Activated T-cell treated with anti-CD3 and anti-CD28 coated beads, Interleukin-2, amount 50 U/mL, for 72 hours (primary cell): ENCODE measurements at regions not wholly inside any gene's neighbourhood (a gene's known extent, or its start where the extent isn't known, plus 50 kb on each side); places are given as distances from the start of the nearest gene placed in this dataset.
A peak's percentile ranks its signal among the peaks of the same experiment; 100 is the strongest.

Source experiments
- ATAC-seq, 2 donors: fragments of 150-1000 bp; cut with Tn5 transposase; replicated peaks in 1 of 2; 2 replicates each; pipeline ENCODE4 v1.10.0; 2021; ENCODE audit warnings: moderate library complexity in 2 of 2, mild to moderate bottlenecking in 1 of 2
- DNase-seq, 2 donors: peaks; one replicate each; pipeline ENCODE4 v3.0.0; 2021 to 2022; ENCODE audit warnings: mixed read lengths in 1 of 2
- H3K27ac Mint-ChIP-seq: one replicate; pipeline ENCODE4 v1.8.0; 2022; ENCODE audit warnings: mild to moderate bottlenecking, moderate library complexity, mixed read lengths
- H3K27me3 Mint-ChIP-seq: one replicate; pipeline ENCODE4 v1.8.0; 2022; ENCODE audit warnings: low read depth, mixed read lengths
- H3K36me3 Mint-ChIP-seq, 2 donors: one replicate each; pipeline ENCODE4 v1.8.0; 2022; ENCODE audit warnings: mixed read lengths in 2 of 2, mild to moderate bottlenecking in 1 of 2; ENCODE audit not compliant: insufficient read depth in 2 of 2
- H3K4me1 Mint-ChIP-seq: one replicate; pipeline ENCODE4 v1.8.0; 2022; ENCODE audit warnings: low read depth, mixed read lengths
- H3K4me3 Mint-ChIP-seq, 2 donors: one replicate each; pipeline ENCODE4 v1.8.0; 2022; ENCODE audit warnings: mild to moderate bottlenecking in 2 of 2, mixed read lengths in 2 of 2, moderate library complexity in 2 of 2
- H3K9me3 Mint-ChIP-seq, 2 donors: one replicate each; pipeline ENCODE4 v1.8.0; 2022; ENCODE audit warnings: mixed read lengths in 2 of 2

- Mint-ChIP-seq H3K9me3 (no peaks in the 10 kb centered on the region), H3K4me1 (no peaks in the 10 kb centered on the region), H3K27me3 (no peaks in the 10 kb centered on the region), H3K27ac (no peak overlapping the region), H3K4me3 (no peak overlapping the region), H3K36me3 (no peaks in the 10 kb centered on the region)
- DNase-seq (no peak), ATAC-seq (no peak)
These were observed 124.1 kb downstream of the RBM43 start for GRCh38 chr2:151137526-151137925.

GRCh38 chr2:151120011-151120410 is 141.7 kb downstream of the RBM43 start:
- no peak for DNase-seq
- Mint-ChIP-seq H3K27ac (no peak overlapping the region), H3K36me3 (no peaks in the 10 kb centered on the region), H3K4me3 (no peak overlapping the region), H3K4me1 (no peaks in the 10 kb centered on the region), H3K27me3 (peaks cover 4% of the 10 kb centered on the region), H3K9me3 (peaks cover 2 to 3% of the 10 kb centered on the region in 2 donors)
- ATAC-seq = no peak

GRCh38 chr2:151119374-151119773 is 142.3 kb downstream of the RBM43 start:
- Mint-ChIP-seq H3K4me3 (no peak overlapping the region), H3K9me3 (peaks cover 2 to 3% of the 10 kb centered on the region in 2 donors), H3K4me1 (no peaks in the 10 kb centered on the region), H3K27ac (no peak overlapping the region), H3K27me3 (peaks cover 5% of the 10 kb centered on the region), H3K36me3 (no peaks in the 10 kb centered on the region)
- no peak for DNase-seq
- ATAC-seq = no peak

GRCh38 chr2:151118269-151118668 is 143.4 kb downstream of the RBM43 start:
- no peak for ATAC-seq
- no peak overlapping the region for H3K4me3 Mint-ChIP-seq
- H3K9me3 Mint-ChIP-seq = peaks cover 2 to 3% of the 10 kb centered on the region in 2 donors
- peaks cover 5% of the 10 kb centered on the region for H3K27me3 Mint-ChIP-seq
- no peaks in the 10 kb centered on the region for H3K4me1 Mint-ChIP-seq
- H3K27ac Mint-ChIP-seq = no peak overlapping the region
- DNase-seq = no peak
- no peaks in the 10 kb centered on the region for H3K36me3 Mint-ChIP-seq

GRCh38 chr2:151114874-151115273 is 146.8 kb downstream of the RBM43 start:
- Mint-ChIP-seq H3K36me3 (no peaks in the 10 kb centered on the region), H3K4me1 (no peaks in the 10 kb centered on the region), H3K27me3 (peaks cover 12% of the 10 kb centered on the region), H3K27ac (no peak overlapping the region), H3K4me3 (no peak overlapping the region), H3K9me3 (peaks cover 2 to 8% of the 10 kb centered on the region in 2 donors)
- DNase-seq (no peak), ATAC-seq (no peak)

- no peak for DNase-seq
- H3K27me3 Mint-ChIP-seq = peaks cover 12% of the 10 kb centered on the region
- H3K4me1 Mint-ChIP-seq = no peaks in the 10 kb centered on the region
- H3K4me3 Mint-ChIP-seq = no peak overlapping the region
- no peaks in the 10 kb centered on the region for H3K36me3 Mint-ChIP-seq
- H3K9me3 Mint-ChIP-seq = peaks cover 2 to 7% of the 10 kb centered on the region in 2 donors
- no peak for ATAC-seq
- H3K27ac Mint-ChIP-seq = no peak overlapping the region
These were observed 148.3 kb downstream of the RBM43 start for GRCh38 chr2:151113318-151113717.

GRCh38 chr2:151111599-151112278 is 149.9 kb downstream of the RBM43 start:
- no peaks in the 10 kb centered on the region for H3K36me3 Mint-ChIP-seq
- peaks cover 0 to 6% of the 10 kb centered on the region in 2 donors for H3K9me3 Mint-ChIP-seq
- ATAC-seq (peak; percentile 52 to 76), DNase-seq (no peak)
- no peaks in the 10 kb centered on the region for H3K4me1 Mint-ChIP-seq
- no peak overlapping the region for H3K27ac Mint-ChIP-seq
- no peak overlapping the region for H3K4me3 Mint-ChIP-seq
- peaks cover 12% of the 10 kb centered on the region for H3K27me3 Mint-ChIP-seq

- peaks cover 7% of the 10 kb centered on the region for H3K27me3 Mint-ChIP-seq
- peaks cover 2 to 5% of the 10 kb centered on the region in 2 donors for H3K9me3 Mint-ChIP-seq
- no peak overlapping the region for H3K27ac Mint-ChIP-seq
- ATAC-seq (no peak), DNase-seq (no peak)
- H3K36me3 Mint-ChIP-seq = no peaks in the 10 kb centered on the region
- H3K4me1 Mint-ChIP-seq = no peaks in the 10 kb centered on the region
- no peak overlapping the region for H3K4me3 Mint-ChIP-seq
These were observed 154.7 kb downstream of the RBM43 start for GRCh38 chr2:151106805-151107506.

- Mint-ChIP-seq H3K27ac (no peak overlapping the region), H3K4me3 (no peak overlapping the region), H3K27me3 (no peaks in the 10 kb centered on the region), H3K4me1 (no peaks in the 10 kb centered on the region), H3K36me3 (no peaks in the 10 kb centered on the region), H3K9me3 (peaks cover 0 to 2% of the 10 kb centered on the region in 2 donors)
- ATAC-seq (no peak), DNase-seq (no peak)
These were observed 158.1 kb downstream of the RBM43 start for GRCh38 chr2:151103551-151103950.

GRCh38 chr2:151102226-151102625 is 159.4 kb downstream of the RBM43 start:
- no peak overlapping the region for H3K27ac Mint-ChIP-seq
- no peaks in the 10 kb centered on the region for H3K27me3 Mint-ChIP-seq
- H3K36me3 Mint-ChIP-seq = no peaks in the 10 kb centered on the region
- no peak overlapping the region for H3K4me3 Mint-ChIP-seq
- H3K9me3 Mint-ChIP-seq = peaks cover 0 to 2% of the 10 kb centered on the region in 2 donors
- no peaks in the 10 kb centered on the region for H3K4me1 Mint-ChIP-seq
- no peak for DNase-seq
- no peak for ATAC-seq

GRCh38 chr2:151098841-151099240 is 162.8 kb downstream of the RBM43 start:
- no peak overlapping the region for H3K4me3 Mint-ChIP-seq
- no peaks in the 10 kb centered on the region for H3K36me3 Mint-ChIP-seq
- DNase-seq = no peak
- H3K27me3 Mint-ChIP-seq = no peaks in the 10 kb centered on the region
- H3K4me1 Mint-ChIP-seq = no peaks in the 10 kb centered on the region
- no peak for ATAC-seq
- peaks cover 2 to 3% of the 10 kb centered on the region in 2 donors for H3K9me3 Mint-ChIP-seq
- no peak overlapping the region for H3K27ac Mint-ChIP-seq

- Mint-ChIP-seq H3K27me3 (no peaks in the 10 kb centered on the region), H3K36me3 (no peaks in the 10 kb centered on the region), H3K27ac (no peak overlapping the region)
These were observed 163.8 kb downstream of the RBM43 start for GRCh38 chr2:151097895-151098294.

GRCh38 chr2:151097128-151097527 is 164.5 kb downstream of the RBM43 start:
- Mint-ChIP-seq H3K27me3 (no peaks in the 10 kb centered on the region), H3K27ac (no peak overlapping the region), H3K9me3 (peaks cover 2 to 3% of the 10 kb centered on the region in 2 donors), H3K4me1 (no peaks in the 10 kb centered on the region), H3K4me3 (no peak overlapping the region), H3K36me3 (no peaks in the 10 kb centered on the region)
- DNase-seq = no peak
- ATAC-seq = no peak

More at GRCh38 chr2:151097895-151098294, 163.8 kb downstream of the RBM43 start:
- DNase-seq (no peak), ATAC-seq (no peak)
- H3K9me3 Mint-ChIP-seq = peaks cover 2 to 3% of the 10 kb centered on the region in 2 donors
- no peak overlapping the region for H3K4me3 Mint-ChIP-seq
- H3K4me1 Mint-ChIP-seq = no peaks in the 10 kb centered on the region
